ELR (cell line): ENCODE measurements at regions not wholly inside any gene's neighbourhood (a gene's known extent, or its start where the extent isn't known, plus 50 kb on each side); places are given as distances from the start of the nearest gene placed in this dataset.
"Not testable (repeated sequence)": the region's sequence is repeated elsewhere in the genome, so short reads cannot be mapped to it uniquely, and the experiment has no call there.

ENCODE experiments used
- DNase-seq: peaks from one replicate; pipeline ENCODE4 v3.0.0-alpha.2; 2015; ENCODE audit warnings: low read depth

DNA sequence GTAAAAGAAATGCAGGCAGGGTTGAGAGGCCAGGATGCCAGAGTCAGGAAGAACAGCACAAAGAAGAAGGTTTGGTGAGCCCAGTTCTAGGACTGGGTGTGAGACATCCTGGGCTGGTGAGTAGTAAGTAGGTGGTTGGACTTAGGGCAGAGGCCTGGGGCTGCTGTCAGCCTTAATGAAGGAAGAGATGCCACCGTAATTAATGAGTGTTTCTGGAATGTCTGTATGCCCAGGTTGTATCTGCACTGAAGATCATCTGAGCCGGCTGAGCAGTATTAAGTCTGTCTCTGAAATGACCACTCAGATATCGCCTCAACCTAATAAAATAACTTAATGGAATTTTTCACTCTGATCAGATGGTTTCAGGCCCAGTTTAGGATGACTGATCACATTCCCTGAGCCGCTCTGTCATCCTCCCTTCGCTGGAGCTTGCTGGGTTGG, 532.9 kb upstream of the IL12A start:
- peak; percentile 72 for DNase-seq

DNA sequence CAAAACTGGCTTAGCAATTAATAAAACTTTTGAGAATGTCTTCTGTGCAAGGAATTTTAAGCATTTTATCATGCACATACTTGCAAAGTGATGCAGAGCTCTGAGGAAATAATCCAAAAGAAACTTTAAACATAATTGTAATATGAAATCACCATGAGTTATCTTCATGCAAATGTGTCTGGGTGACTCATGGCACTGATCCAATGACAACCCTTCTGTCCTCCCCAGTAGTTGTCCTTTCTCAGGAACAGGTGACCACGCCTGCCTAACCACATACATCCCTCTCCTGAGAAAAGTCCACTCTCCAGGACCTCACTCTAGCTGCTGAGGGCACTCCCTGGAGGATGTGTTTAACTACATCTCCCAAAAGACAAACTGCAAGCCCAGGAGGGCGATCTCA, 530.6 kb upstream of the IL12A start:
- peak; percentile 99 for DNase-seq

GRCh38 chr3:159458982-159459381, 529.7 kb upstream of the IL12A start:
- peak; percentile 18 for DNase-seq

GRCh38 chr3:159472611-159473010, 516.0 kb upstream of the IL12A start:
- DNase-seq: peak; percentile 57

GRCh38 chr3:159473206-159473605, 515.4 kb upstream of the IL12A start:
- DNase-seq: no peak

GRCh38 chr3:159480046-159480445, 508.6 kb upstream of the IL12A start:
- peak; percentile 6 for DNase-seq

DNA sequence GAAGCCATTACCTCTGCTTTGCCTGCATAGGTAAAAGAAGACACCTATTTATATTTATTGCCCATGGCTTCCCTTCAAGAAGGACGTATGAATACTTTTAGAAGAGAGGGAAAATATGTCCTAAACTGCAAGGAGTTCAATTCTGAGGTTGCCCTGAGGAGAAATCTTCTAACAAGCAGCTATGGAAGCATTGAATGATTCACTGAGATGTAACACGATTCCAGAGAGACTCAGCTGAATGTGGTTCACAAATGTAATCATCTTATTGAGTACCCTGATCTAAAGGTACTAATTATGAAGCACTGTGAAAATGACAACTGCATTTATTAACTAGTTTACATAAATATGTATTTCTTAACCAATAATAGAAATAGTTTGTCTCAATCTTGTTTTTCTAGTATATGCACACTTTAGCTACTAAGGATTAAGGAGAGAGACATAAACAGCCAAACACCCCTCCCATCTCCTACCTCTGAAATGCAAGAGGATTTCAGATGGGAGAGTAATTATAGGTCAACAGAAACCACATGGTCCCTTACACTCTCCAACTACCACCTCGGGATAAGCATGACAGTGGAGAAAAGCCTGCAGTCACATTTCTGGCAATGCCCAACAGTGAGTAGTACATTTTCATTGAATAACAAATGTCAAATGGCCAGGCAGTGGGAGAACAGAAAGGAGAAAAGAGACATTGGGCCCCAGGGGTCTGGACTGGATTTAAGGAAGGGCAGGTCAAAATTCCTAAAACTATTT, 506.2 kb upstream of the IL12A start:
- peak; percentile 34 for DNase-seq

- no peak for DNase-seq
These were observed 505.7 kb upstream of the IL12A start for GRCh38 chr3:159482994-159483367.

DNA sequence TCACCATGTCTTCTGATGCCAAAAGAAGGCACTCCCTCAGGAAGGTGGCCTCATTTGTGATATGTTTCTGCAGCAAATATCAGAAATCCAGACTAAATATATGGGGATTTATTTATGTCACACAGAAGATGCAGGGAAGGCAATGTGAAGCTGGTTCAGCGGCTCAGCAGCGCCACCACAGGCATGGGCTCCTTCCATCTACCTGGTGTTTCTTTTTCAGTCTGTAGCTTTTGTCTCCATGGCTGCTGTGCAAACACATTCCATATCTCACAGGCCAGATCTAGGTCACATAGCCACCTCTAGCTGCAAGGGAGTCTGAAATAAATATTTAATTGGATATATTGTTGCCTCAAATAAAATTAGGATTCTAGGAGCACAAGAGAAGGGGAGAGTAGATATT, 502.1 kb upstream of the IL12A start:
- DNase-seq: peak; percentile 11

DNA sequence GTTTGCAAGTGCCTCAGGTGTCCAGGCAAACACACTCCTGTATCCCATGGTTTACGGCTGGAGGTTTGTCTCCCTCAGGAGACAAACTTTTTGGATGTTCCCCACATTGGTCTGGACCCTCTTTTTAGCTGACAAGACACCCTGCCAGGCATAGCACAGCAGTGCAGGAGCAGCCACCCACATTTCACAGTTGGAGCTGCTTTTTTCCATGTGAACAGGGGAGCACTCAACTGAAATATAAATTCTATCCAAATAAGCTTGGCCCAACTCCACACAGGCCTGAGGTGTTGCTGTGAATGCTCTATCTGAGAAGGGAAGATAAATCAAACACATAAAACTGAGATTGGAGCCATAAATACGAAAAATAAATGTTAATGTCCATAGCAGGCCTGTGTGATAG, 501.3 kb upstream of the IL12A start:
- no peak for DNase-seq

DNA sequence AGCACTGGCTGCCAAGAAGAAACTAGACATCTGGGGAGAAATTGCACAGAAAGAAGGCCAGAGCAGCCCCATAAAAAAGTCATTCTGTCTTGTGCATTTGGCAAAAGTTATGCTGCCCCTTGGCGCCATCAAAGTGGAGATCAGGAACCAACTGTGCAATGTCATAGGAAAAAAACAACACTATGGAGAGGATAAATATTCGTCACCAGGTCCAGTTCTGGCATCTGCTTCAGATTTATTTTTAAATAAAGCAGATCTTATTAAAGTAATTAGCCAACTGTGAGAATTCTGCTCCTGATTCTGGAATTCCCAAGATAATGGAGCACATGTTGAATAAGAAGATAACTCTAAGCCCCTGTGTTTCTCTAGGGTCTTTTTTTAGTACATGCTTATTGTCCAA, 500.0 kb upstream of the IL12A start:
- DNase-seq: no peak

- no peak for DNase-seq
These were observed 491.3 kb upstream of the IL12A start for GRCh38 chr3:159497361-159497760.

- peak; percentile 83 for DNase-seq
These were observed 489.4 kb upstream of the IL12A start for GRCh38 chr3:159499031-159499793.

GRCh38 chr3:159501029-159501428, 487.6 kb upstream of the IL12A start:
- DNase-seq: no peak

GRCh38 chr3:159502986-159503385, 485.6 kb upstream of the IL12A start:
- DNase-seq: no peak

DNA sequence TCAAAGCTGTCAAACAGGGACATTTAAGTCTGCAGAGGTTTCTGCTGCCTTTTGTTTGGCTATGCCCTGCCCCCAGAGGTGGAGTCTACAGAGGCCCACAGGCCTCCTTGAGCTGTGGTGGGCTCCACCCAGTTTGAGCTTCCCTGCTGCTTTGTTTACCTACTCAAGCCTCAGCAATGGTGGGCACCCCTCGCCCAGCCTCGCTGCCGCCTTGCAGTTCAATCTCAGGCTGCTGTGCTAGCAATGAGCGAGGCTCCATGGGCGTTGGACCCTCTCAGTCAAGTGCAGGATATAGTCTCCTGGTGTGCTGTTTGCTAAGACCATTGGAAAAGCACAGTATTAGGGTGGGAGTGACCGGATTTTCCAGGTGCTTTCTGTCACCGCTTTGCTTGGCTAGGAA, 477.6 kb upstream of the IL12A start:
- not testable (repeated sequence) for DNase-seq

- no peak for DNase-seq
These were observed 475.2 kb upstream of the IL12A start for GRCh38 chr3:159513444-159513843.

GRCh38 chr3:159513867-159514380, 474.7 kb upstream of the IL12A start:
- peak; percentile 4 for DNase-seq

GRCh38 chr3:159517105-159517504, 471.5 kb upstream of the IL12A start:
- DNase-seq: no peak

- DNase-seq: no peak
These were observed 468.0 kb upstream of the IL12A start for GRCh38 chr3:159520638-159521037.

DNA sequence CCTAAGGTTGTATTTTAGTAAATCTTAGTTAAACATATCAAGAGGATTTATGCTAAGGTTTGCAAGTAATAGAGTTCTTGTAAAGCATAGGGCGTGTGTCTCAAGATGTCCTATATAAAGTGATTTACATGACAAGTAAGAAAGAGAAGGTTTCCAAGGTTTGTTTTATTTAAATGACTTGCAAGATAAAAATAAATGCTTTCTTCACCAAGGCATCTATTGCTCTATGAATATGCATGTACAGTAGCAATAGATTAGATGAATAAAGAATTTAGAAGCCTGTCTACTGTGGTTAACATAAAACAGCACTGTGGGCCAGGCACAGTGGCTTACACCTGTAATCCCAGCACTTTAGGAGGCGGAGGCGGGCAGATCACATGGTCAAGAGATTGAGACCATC, 466.4 kb upstream of the IL12A start:
- no peak for DNase-seq

DNA sequence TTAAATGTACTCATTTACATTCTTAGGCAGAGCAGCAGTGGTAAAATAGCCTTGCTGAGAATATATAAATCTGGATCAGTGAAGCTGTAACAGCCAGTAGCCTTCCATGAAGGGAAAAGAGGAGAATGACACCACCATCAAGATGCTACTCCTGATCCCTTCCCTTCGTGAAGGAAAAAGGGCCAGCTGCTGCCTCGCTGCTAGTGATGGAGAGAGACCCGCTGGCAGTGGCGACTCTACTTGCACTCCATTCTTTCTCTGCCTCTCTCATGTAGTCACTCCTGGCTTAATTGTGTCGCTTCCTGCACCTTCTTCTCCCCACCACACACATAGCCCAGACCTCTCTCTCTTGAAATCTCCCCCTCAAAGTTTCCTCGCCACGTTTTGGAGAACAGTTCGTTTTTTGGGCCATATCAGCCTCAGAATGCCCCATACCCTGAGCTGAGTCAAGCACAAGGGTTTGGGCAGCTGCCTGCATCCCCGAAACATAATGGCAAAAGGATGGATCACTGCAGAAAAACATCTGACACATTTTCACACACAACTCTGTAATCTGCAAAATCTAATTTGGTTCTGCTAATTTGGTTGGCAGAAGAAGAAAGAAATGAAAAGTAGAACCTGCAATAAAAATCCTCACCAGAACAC, 460.3 kb upstream of the IL12A start:
- no peak for DNase-seq

GRCh38 chr3:159532577-159532976, 456.1 kb upstream of the IL12A start:
- DNase-seq: peak; percentile 37
